MCF 10A (cell line): ENCODE measurements at regions not wholly inside any gene's neighbourhood (a gene's known extent, or its start where the extent isn't known, plus 50 kb on each side); places are given as distances from the start of the nearest gene placed in this dataset.
"Not testable (repeated sequence)": the region's sequence is repeated elsewhere in the genome, so short reads cannot be mapped to it uniquely, and the experiment has no call there.

Source experiments
- BruUV-seq: library from RNA; stranded (reverse); fragments of 400-500 nt; replicated peaks from 2 replicates; lab custom pipeline; 2021; lab: Mats Ljungman, UMichigan
- CTCF ChIA-PET: fragments of 300-600 bp; sonication (Branson Sonifier 250); formaldehyde crosslinking; extraction: SDS; loops from one replicate; lab custom pipeline; 2021; ENCODE audit warnings: antibody characterized with exemption, inconsistent platforms; lab: Yijun Ruan, JAX
- POLR2A ChIA-PET: fragments of 300-600, 350-650 bp; sonication (Branson Sonifier 250); formaldehyde crosslinking; extraction: SDS; loops from one replicate; lab custom pipeline; 2020; ENCODE audit warnings: antibody characterized with exemption, inconsistent platforms; lab: Yijun Ruan, JAX
- DNase-seq: peaks from one replicate; pipeline ENCODE4 v3.0.0-alpha.2; 2018; ENCODE audit not compliant: unreplicated experiment
- H3K27ac Mint-ChIP-seq: one replicate; pipeline ENCODE4 v1.8.0; 2022; ENCODE audit warnings: mild to moderate bottlenecking, low read depth, mixed read lengths; ENCODE audit not compliant: unreplicated experiment
- H3K27me3 Mint-ChIP-seq: one replicate; pipeline ENCODE4 v1.8.0; 2022; ENCODE audit warnings: mixed read lengths; ENCODE audit not compliant: insufficient read depth, unreplicated experiment
- H3K36me3 Mint-ChIP-seq: one replicate; pipeline ENCODE4 v1.8.0; 2022; ENCODE audit warnings: mild to moderate bottlenecking, moderate library complexity, mixed read lengths; ENCODE audit not compliant: insufficient read depth, unreplicated experiment
- H3K4me1 Mint-ChIP-seq: one replicate; pipeline ENCODE4 v1.8.0; 2022; ENCODE audit warnings: mixed read lengths; ENCODE audit not compliant: insufficient read depth, unreplicated experiment
- H3K4me3 Mint-ChIP-seq: one replicate; pipeline ENCODE4 v1.8.0; 2022; ENCODE audit warnings: mild to moderate bottlenecking, moderate library complexity, mixed read lengths; ENCODE audit not compliant: unreplicated experiment
- H3K9me3 Mint-ChIP-seq: one replicate; pipeline ENCODE4 v1.8.0; 2022; ENCODE audit warnings: mixed read lengths; ENCODE audit not compliant: unreplicated experiment
- CTCF ChIP-seq: fragments of 200-600 bp; IDR thresholded peaks from one replicate; pipeline ENCODE4 v1.8.0; 2022; ENCODE audit warnings: antibody characterized with exemption, mild to moderate bottlenecking; ENCODE audit not compliant: unreplicated experiment
- intact Hi-C: fragments of 100-400 bp; cut with micrococcal nuclease; formaldehyde crosslinking; loops from 2 replicates; pipeline ENCODE4 v1.14.1; 2022

GRCh38 chrX:8003147-8003883 lies 76.1 kb upstream of the PNPLA4 start:
- no peak for DNase-seq
- no peaks in the 10 kb centered on the region for H3K36me3 Mint-ChIP-seq
- ChIA-PET POLR2A (no interaction called here), CTCF (interaction anchor here (0.6 kb wide), 2 partner anchors 811 to 1038 kb away, joined by 3 read pairs; no protein-coding TSS in a partner anchor)
- peaks cover 8% of the 10 kb centered on the region for H3K9me3 Mint-ChIP-seq
- TF ChIP-seq CTCF, result no peak
- H3K27me3 Mint-ChIP-seq, result no peaks in the 10 kb centered on the region
- intact Hi-C loops, result no loop called here
- no peak overlapping the region for H3K4me3 Mint-ChIP-seq
- no peak overlapping the region for H3K27ac Mint-ChIP-seq
- no peaks in the 10 kb centered on the region for H3K4me1 Mint-ChIP-seq
- no TSS peak for BruUV-seq

- H3K4me1 Mint-ChIP-seq, result no peaks in the 10 kb centered on the region
- H3K27me3 Mint-ChIP-seq, result no peaks in the 10 kb centered on the region
- H3K4me3 Mint-ChIP-seq, result no peak overlapping the region
- intact Hi-C loops, result loop anchor here (1.0 to 10.0 kb wide), 3 partner anchors 328 to 820 kb away; no protein-coding TSS in a partner anchor
- H3K27ac Mint-ChIP-seq, result no peak overlapping the region
- CTCF ChIA-PET, result interaction anchor here (0.6 to 1.7 kb wide), 11 partner anchors 10 to 818 kb away, joined by 3 to 7 read pairs (median 4); no protein-coding TSS in a partner anchor
- POLR2A ChIA-PET, result no interaction called here
- H3K9me3 Mint-ChIP-seq, result no peaks in the 10 kb centered on the region
- DNase-seq, result no peak
- no peak for TF ChIP-seq CTCF
- BruUV-seq, result no TSS peak
- no peaks in the 10 kb centered on the region for H3K36me3 Mint-ChIP-seq
These were observed 69.6 kb upstream of the PNPLA4 start for GRCh38 chrX:7996851-7997250.

- no TSS peak for BruUV-seq
- H3K36me3 Mint-ChIP-seq, result no peaks in the 10 kb centered on the region
- no peaks in the 10 kb centered on the region for H3K27me3 Mint-ChIP-seq
- intact Hi-C loops, result loop anchor here (1.0 to 10.0 kb wide), 3 partner anchors 328 to 821 kb away; no protein-coding TSS in a partner anchor
- CTCF ChIA-PET, result interaction anchor here (0.7 to 1.7 kb wide), 5 partner anchors 11 to 818 kb away, joined by 3 to 7 read pairs (median 4); no protein-coding TSS in a partner anchor
- peak; percentile 57 for DNase-seq
- H3K4me1 Mint-ChIP-seq, result no peaks in the 10 kb centered on the region
- peak; percentile 41 for TF ChIP-seq CTCF
- no peaks in the 10 kb centered on the region for H3K9me3 Mint-ChIP-seq
- H3K4me3 Mint-ChIP-seq, result no peak overlapping the region
- no peak overlapping the region for H3K27ac Mint-ChIP-seq
- POLR2A ChIA-PET, result no interaction called here
These were observed 69.2 kb upstream of the PNPLA4 start for GRCh38 chrX:7996414-7996813.

GRCh38 chrX:7993873-7994272 lies 66.7 kb upstream of the PNPLA4 start:
- Mint-ChIP-seq H3K27ac (no peak overlapping the region), H3K36me3 (no peaks in the 10 kb centered on the region), H3K9me3 (no peaks in the 10 kb centered on the region), H3K4me3 (no peak overlapping the region), H3K4me1 (no peaks in the 10 kb centered on the region), H3K27me3 (no peaks in the 10 kb centered on the region)
- CTCF ChIA-PET, result no interaction called here
- intact Hi-C loops, result loop anchor here (10.0 kb wide), 1 partner anchor 331 kb away; no protein-coding TSS in a partner anchor
- TF ChIP-seq CTCF, result no peak
- DNase-seq, result no peak
- POLR2A ChIA-PET, result no interaction called here
- BruUV-seq, result no TSS peak

- H3K4me1 Mint-ChIP-seq, DNase-seq, BruUV-seq, intact Hi-C loops, H3K4me3 Mint-ChIP-seq, H3K27ac Mint-ChIP-seq, H3K36me3 Mint-ChIP-seq, H3K9me3 Mint-ChIP-seq, H3K27me3 Mint-ChIP-seq: not testable (repeated sequence)
- CTCF ChIA-PET, result interaction anchor here (0.6 kb wide), 1 partner anchor 750 kb away, joined by 3 read pairs; no protein-coding TSS in a partner anchor
- POLR2A ChIA-PET, result interaction anchor here (0.6 kb wide), 1 partner anchor 846 kb away, joined by 3 read pairs; no protein-coding TSS in a partner anchor
These were observed 61.0 kb upstream of the PNPLA4 start for GRCh38 chrX:7988013-7988759.
